Ovary (tissue), 3 donors: ENCODE measurements at regions not wholly inside any gene's neighbourhood (a gene's known extent, or its start where the extent isn't known, plus 50 kb on each side); places are given as distances from the start of the nearest gene placed in this dataset.
"Not testable (repeated sequence)": the region's sequence is repeated elsewhere in the genome, so short reads cannot be mapped to it uniquely, and the experiment has no call there.

ENCODE experiments used
- POLR2A ChIP-seq: fragments of 450-650 bp; IDR thresholded peaks from one replicate; pipeline ENCODE4 v1.6.1; 2017; ENCODE audit warnings: antibody characterized with exemption, mild to moderate bottlenecking, moderate library complexity
- TF ChIP-seq, protein P1 (sequence below), 3 donors: fragments of 450-650 bp in 2 of 3; fragments of 200-600 bp in 1 of 3; IDR thresholded peaks; one replicate each; pipeline versions ENCODE4 v1.5.1 to v1.8.0; 2016 to 2022; ENCODE audit warnings: antibody characterized with exemption in 3 of 3, mild to moderate bottlenecking in 1 of 3
- donor health status: DM: no; HTN: no; CAD: no.

DNA sequence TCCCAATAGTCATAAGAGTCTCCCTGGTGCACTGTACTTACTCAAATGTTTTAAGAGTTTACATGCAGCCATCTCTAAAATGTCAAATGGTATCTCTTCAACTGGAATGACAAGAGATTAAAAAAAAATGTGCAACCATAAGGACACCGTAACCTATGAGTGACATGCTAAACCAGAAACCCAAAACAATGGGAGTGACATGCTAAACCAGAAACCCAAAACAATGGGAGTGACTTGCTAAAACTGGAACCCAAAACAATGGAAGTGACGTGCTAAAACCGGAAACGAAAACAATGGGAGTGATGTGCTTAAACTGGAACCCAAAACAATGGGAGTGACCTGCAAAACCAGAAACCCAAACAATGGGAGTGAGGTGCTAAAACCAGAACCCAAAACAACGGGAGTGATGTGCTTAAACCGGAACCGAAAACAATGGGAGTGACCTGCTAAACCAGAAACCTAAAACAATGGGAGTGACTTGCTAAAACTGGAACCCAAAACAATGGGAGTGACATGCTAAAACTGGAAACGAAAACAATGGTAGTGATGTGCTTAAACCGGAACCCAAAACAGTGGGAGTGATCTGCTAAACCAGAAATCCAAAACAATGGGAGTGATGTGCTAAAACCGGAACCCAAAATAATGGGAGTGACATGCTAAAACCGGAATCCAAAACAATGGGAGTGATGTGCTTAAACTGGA is 3559.9 kb upstream of the OR11H1 start:
- TF ChIP-seq, protein P1, sequence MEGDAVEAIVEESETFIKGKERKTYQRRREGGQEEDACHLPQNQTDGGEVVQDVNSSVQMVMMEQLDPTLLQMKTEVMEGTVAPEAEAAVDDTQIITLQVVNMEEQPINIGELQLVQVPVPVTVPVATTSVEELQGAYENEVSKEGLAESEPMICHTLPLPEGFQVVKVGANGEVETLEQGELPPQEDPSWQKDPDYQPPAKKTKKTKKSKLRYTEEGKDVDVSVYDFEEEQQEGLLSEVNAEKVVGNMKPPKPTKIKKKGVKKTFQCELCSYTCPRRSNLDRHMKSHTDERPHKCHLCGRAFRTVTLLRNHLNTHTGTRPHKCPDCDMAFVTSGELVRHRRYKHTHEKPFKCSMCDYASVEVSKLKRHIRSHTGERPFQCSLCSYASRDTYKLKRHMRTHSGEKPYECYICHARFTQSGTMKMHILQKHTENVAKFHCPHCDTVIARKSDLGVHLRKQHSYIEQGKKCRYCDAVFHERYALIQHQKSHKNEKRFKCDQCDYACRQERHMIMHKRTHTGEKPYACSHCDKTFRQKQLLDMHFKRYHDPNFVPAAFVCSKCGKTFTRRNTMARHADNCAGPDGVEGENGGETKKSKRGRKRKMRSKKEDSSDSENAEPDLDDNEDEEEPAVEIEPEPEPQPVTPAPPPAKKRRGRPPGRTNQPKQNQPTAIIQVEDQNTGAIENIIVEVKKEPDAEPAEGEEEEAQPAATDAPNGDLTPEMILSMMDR (IDR thresholded peaks at IDR 0.05), result not testable (repeated sequence)
- TF ChIP-seq POLR2A, result not testable (repeated sequence)
